ENCODE measurements at regions not wholly inside any gene's neighbourhood (a gene's known extent, or its start where the extent isn't known, plus 50 kb on each side); places are given as distances from the start of the nearest gene placed in this dataset.
"Not testable (repeated sequence)": the region's sequence is repeated elsewhere in the genome, so short reads cannot be mapped to it uniquely, and the experiment has no call there.

- no peak for DNase-seq
These were observed 280.4 kb downstream of the KLF13 start for GRCh38 chr15:31606931-31607497.

DNA sequence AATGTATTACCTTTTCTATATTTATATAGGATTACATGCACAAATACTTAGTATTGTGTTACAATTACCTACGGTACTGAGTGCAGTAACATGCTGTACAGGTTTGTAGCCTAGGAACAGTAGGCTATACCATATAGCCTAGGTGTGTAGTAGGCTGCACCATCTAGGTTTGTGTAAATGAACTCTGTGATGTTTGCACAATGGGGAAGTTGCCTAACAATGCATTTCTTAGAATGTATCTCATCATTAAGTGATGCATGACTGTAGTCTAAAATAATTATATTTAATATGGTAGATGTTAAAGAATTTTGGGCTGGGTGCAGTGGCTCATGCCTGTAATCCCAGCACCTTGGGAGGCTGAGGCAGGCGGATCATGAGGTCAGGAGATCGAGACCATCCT lies 281.0 kb downstream of the KLF13 start:
- DNase-seq = no peak

- DNase-seq = no peak
These were observed 282.6 kb downstream of the KLF13 start for GRCh38 chr15:31609258-31609681.

GRCh38 chr15:31609906-31610305 lies 283.3 kb downstream of the KLF13 start:
- no peak for DNase-seq

- DNase-seq = no peak
These were observed 289.2 kb downstream of the KLF13 start for GRCh38 chr15:31615643-31616415.

- DNase-seq = not testable (repeated sequence)
These were observed 296.7 kb downstream of the KLF13 start for GRCh38 chr15:31623297-31623696.

DNA sequence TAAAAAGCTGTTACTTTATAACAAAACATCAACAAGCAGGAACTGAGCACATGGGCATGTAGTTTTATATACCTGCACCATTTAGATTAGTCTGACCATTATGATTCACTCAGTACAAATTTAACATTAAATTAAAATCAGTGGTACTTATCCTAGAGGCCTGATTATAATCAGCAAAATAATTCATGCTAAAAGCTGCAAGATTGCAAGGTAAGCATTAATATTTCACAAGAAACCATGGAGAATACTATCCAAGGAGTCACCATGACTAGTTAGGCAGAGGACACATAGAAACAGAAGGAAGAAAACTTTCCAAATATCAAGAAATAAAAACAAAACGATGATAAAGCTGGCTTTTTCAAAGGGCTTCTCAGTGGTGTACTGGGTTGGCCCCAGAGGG lies 297.5 kb downstream of the KLF13 start:
- not testable (repeated sequence) for DNase-seq

DNA sequence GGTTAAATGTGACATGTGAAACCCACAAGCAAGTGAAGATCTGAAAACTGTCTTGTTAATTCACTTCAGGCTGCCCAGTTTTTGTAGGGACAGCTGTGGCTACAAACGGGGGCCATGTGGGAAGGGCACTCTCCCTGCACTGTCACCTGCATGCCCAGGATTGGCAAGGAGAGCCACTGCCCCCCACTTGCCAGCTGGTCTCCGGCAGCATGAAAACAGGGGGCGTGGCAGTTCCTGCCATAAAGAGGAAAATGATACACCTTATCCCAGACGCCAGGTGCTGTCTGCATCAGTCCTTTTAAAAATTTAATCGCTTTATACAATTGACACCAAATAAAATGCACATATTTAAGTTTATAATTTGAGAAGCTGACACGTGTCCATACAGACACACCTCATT lies 309.1 kb downstream of the KLF13 start:
- not testable (repeated sequence) for DNase-seq

GRCh38 chr15:31636911-31637310 lies 310.3 kb downstream of the KLF13 start:
- not testable (repeated sequence) for DNase-seq

- DNase-seq = not testable (repeated sequence)
These were observed 317.3 kb downstream of the KLF13 start for GRCh38 chr15:31643955-31644354.

DNA sequence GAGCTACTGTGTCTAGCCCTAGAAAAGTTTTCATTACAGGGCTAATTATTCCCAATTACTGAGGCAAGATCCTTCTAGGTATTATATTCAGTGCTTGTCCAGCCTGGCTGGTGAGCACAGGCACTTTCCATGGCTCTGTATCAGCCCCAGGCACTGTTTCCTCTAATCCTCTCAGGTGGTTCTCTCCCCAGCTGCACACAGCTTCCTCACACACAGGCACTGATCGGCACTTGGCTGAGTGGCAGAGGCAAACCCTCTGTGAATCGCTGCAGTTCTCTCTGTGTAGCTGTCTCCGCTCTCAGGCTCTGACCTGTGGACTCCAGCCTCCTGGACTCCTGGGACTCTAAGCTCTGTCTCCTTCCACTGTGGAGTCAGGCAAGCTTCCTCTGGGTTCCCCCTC lies 318.1 kb downstream of the KLF13 start:
- not testable (repeated sequence) for DNase-seq

GRCh38 chr15:31647337-31647826 lies 320.7 kb downstream of the KLF13 start:
- not testable (repeated sequence) for DNase-seq

- not testable (repeated sequence) for DNase-seq
These were observed 323.0 kb downstream of the KLF13 start for GRCh38 chr15:31649634-31650033.

- DNase-seq = peak; percentile 73
These were observed 323.5 kb downstream of the KLF13 start for GRCh38 chr15:31650055-31650701.

GRCh38 chr15:31656915-31657314 lies 330.3 kb downstream of the KLF13 start:
- DNase-seq = not testable (repeated sequence)

- DNase-seq = no peak
These were observed 334.2 kb downstream of the KLF13 start for GRCh38 chr15:31660816-31661215.

DNA sequence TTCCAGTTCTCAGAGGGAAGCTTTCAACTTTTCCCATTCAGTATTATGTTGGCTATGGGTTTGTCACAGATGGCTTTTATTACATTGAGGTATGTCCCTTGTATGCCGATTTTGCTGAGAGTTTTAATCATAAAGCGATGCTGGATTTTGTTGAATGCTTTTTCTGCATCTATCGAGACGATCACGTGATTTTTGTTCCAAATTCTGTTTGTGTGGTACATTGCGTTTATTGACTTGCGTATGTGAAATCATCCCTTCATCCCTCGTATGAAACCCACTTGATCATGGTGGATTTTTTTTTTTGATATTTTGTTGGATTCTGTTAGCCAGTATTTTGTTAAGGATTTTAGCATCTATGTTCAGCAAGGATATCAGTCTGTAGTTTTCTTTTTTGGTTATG lies 339.1 kb downstream of the KLF13 start:
- not testable (repeated sequence) for DNase-seq

DNA sequence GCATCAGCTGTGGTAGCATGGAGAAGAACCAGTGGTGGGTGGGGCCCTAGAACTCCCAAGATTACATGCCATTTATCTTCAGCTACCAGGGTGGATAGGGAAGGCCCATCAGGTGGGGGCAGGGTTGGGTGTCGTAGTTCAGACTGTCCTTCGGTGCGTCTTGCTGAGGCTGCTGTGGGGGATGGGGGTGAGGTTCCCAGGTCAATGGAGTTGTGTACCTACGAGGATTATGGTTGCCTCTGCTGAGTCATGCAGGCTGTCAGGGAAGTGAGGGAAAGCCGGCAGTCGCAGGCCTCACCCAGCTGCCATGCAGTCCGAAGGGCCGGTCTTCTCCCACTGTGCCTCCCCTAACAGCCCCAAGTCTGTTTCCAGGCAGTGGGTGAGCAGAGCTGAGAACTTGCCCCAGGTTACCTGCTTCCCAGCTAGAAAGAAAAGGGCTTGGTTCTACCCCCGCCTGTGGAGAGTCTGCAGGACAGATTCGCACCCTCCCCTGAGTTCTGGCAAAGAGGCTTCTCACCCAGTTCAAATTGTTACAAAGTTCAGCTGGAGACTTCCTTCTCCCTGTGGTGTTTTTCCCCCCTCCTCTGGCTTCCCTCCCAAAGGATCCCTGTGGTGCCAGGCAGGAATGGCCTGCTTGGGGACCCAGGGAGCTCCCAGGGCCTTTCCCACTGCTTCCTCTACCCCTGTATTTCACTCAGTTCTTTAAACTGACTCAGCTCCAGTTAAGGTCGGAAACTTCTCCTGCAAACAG lies 342.7 kb downstream of the KLF13 start:
- DNase-seq = not testable (repeated sequence)

DNA sequence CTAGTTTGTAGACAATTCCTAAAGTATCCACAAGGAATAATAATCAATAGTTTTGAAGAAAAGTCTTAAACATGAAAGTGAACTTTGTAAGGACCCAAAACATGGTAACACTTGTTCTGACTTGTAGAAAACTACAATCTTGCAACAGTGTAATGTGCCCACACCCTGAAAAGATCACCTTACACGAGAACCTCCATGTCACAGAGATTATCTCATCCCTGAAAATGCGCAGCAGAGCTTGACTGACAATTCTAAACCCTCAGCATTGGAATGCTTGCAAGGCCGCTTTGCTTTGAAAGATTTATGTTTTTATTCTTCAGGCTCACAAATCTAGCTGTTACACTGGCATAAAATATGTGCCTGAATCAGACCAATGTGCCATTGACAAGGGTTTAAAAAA lies 346.6 kb downstream of the KLF13 start:
- DNase-seq = not testable (repeated sequence)

DNA sequence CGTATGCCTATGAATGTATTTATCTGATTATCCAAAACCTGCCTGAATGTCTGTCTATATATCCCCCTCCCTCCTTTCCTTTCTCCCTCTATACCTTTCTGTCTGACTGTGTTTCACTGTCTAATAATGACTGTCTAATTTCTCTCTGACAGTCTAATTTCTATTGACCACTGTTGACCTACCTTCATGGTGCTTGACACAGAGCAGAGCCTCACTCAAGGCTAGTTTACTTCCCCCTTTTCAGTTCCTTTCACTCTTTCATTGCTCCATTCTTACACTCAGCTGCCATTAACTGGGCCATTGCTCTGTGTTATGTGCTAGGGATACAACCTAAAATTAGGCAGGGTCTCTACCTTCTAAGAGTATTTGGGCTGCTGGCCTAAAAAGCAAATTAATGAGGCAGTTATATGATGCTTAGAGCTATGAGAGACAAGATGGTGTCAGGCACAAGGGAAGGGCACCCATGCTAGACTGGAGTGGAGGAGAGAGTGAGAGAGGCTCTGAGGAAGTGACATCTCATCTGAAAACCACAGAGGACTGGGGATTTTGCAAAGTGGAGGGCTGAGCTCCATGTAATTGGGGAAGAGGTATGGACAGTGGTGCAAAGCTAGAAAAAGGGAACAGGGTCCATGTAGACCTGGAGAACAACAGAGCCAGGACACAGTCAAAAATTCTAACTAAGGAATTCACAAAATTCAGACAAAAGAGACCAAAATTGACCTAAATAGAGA lies 348.6 kb upstream of the CHRNA7 start:
- DNase-seq = not testable (repeated sequence)

- not testable (repeated sequence) for DNase-seq
These were observed 343.2 kb upstream of the CHRNA7 start for GRCh38 chr15:31687088-31687487.

DNA sequence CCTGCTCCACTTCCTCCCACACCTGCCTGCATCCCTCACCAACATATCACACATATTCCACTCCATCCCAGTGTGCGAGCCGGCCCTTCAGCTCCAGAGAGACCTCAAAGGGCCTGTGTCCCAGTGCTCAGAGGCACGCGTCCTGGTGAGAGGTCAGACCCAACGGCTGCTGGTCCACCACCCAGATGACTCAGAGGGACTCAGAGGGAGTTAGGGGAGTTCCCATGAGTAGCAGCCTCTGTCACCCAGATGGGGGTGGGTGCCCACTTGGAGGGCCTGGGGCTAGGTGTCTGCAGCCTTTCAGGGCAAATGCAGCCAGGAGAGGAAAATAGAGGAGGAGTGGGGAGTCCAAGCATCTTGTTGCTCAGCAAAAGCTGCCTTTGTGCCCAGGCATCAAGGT lies 333.8 kb upstream of the CHRNA7 start:
- DNase-seq = not testable (repeated sequence)

Data from activated CD4-positive, alpha-beta T cell treated with anti-CD3 and anti-CD28 coated beads for 48 hours (primary cell).